DND-41 (cell line): ENCODE measurements at regions not wholly inside any gene's neighbourhood (a gene's known extent, or its start where the extent isn't known, plus 50 kb on each side); places are given as distances from the start of the nearest gene placed in this dataset.

Experiments
- ATAC-seq: fragments of 200-7000 bp; cut with Tn5 transposase; 3 replicates; pipeline ENCODE4 v1.9.1; 2021; ENCODE audit warnings: low read depth; ENCODE audit not compliant: insufficient read depth
- DNase-seq: peaks from one replicate; pipeline ENCODE4 v3.0.0-alpha.2; 2020
- H2AFZ ChIP-seq: 2 replicates; pipeline ENCODE4 v1.6.0; 2012; ENCODE audit warnings: low read depth, low read length
- H3K27ac ChIP-seq: 2 replicates; pipeline ENCODE4 v1.5.1; 2012; ENCODE audit warnings: low read length, inconsistent platforms
- H3K27me3 ChIP-seq: fragments of 200-600 bp; sonication (generic); 2 replicates; pipeline ENCODE4 v1.6.0; 2012; ENCODE audit warnings: low read length, mild to moderate bottlenecking, inconsistent platforms; ENCODE audit not compliant: insufficient read depth, poor library complexity
- H3K36me3 ChIP-seq: 2 replicates; pipeline ENCODE4 v1.5.1; 2012; ENCODE audit warnings: low read length, inconsistent platforms; ENCODE audit not compliant: insufficient read depth
- H3K4me1 ChIP-seq: 2 replicates; pipeline ENCODE4 v1.5.1; 2012; ENCODE audit warnings: mild to moderate bottlenecking, low read length; ENCODE audit not compliant: insufficient read depth
- H3K4me2 ChIP-seq: 2 replicates; pipeline ENCODE4 v1.6.0; 2012; ENCODE audit warnings: mild to moderate bottlenecking, moderate library complexity, low read length, inconsistent platforms; ENCODE audit not compliant: insufficient read depth
- H3K4me3 ChIP-seq, 2 experiments: fragments of 200-600 bp in 1 of 2; shearing (Covaris generic) in 1 of 2; 2 replicates each; pipeline ENCODE4 v1.5.1; 2012 to 2016; ENCODE audit warnings: inconsistent platforms in 2 of 2, low read length in 2 of 2, mild to moderate bottlenecking in 2 of 2, low read depth in 1 of 2, moderate library complexity in 1 of 2
- H3K79me2 ChIP-seq: 2 replicates; pipeline ENCODE4 v1.6.0; 2012; ENCODE audit warnings: low read length, inconsistent platforms; ENCODE audit not compliant: insufficient read depth
- H3K9ac ChIP-seq: 2 replicates; pipeline ENCODE4 v1.6.0; 2012; ENCODE audit warnings: low read depth, mild to moderate bottlenecking, inconsistent platforms, low read length, moderate library complexity
- H3K9me3 ChIP-seq: 2 replicates; pipeline ENCODE4 v1.5.1; 2012; ENCODE audit warnings: low read length, moderate library complexity, mild to moderate bottlenecking, inconsistent platforms; ENCODE audit not compliant: insufficient read depth, severe bottlenecking
- H4K20me1 ChIP-seq: 2 replicates; pipeline ENCODE4 v1.6.0; 2012; ENCODE audit warnings: low read length; ENCODE audit not compliant: insufficient read depth
- EZH2 ChIP-seq: IDR thresholded peaks from 3 replicates; pipeline ENCODE4 v1.6.1; 2012; ENCODE audit warnings: borderline replicate concordance, low read depth, mild to moderate bottlenecking, moderate library complexity, low read length, inconsistent platforms; ENCODE audit not compliant: severe bottlenecking
- TF ChIP-seq, protein P1 (sequence below): IDR thresholded peaks from 2 replicates; pipeline ENCODE4 v1.5.1; 2012; ENCODE audit warnings: borderline replicate concordance, low read length, moderate library complexity, mild to moderate bottlenecking; ENCODE audit not compliant: poor library complexity, severe bottlenecking; ENCODE audit errors: extremely low read depth

GRCh38 chr9:86636519-86636918 is 282.3 kb upstream of the TUT7 start:
- Histone ChIP-seq H3K4me2 (no peak overlapping the region), H3K9ac (no peak overlapping the region), H3K27ac (no peak overlapping the region), H3K27me3 (no peaks in the 10 kb centered on the region), H3K4me3 (no peak overlapping the region), H3K9me3 (no peaks in the 10 kb centered on the region), H4K20me1 (no peaks in the 10 kb centered on the region), H3K4me1 (no peaks in the 10 kb centered on the region), H3K36me3 (no peaks in the 10 kb centered on the region), H3K79me2 (no peaks in the 10 kb centered on the region), H2AFZ (no peak overlapping the region)
- TF ChIP-seq, protein P1, sequence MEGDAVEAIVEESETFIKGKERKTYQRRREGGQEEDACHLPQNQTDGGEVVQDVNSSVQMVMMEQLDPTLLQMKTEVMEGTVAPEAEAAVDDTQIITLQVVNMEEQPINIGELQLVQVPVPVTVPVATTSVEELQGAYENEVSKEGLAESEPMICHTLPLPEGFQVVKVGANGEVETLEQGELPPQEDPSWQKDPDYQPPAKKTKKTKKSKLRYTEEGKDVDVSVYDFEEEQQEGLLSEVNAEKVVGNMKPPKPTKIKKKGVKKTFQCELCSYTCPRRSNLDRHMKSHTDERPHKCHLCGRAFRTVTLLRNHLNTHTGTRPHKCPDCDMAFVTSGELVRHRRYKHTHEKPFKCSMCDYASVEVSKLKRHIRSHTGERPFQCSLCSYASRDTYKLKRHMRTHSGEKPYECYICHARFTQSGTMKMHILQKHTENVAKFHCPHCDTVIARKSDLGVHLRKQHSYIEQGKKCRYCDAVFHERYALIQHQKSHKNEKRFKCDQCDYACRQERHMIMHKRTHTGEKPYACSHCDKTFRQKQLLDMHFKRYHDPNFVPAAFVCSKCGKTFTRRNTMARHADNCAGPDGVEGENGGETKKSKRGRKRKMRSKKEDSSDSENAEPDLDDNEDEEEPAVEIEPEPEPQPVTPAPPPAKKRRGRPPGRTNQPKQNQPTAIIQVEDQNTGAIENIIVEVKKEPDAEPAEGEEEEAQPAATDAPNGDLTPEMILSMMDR = no peak
- no peak for TF ChIP-seq EZH2
- ATAC-seq = no peak
- DNase-seq = no peak

- ATAC-seq = no peak
- Histone ChIP-seq H4K20me1 (no peaks in the 10 kb centered on the region), H3K36me3 (no peaks in the 10 kb centered on the region), H3K27me3 (no peaks in the 10 kb centered on the region), H3K4me1 (no peaks in the 10 kb centered on the region), H3K4me3 (no peak overlapping the region), H3K4me2 (no peak overlapping the region), H3K9me3 (no peaks in the 10 kb centered on the region), H3K9ac (no peak overlapping the region), H3K27ac (no peak overlapping the region), H2AFZ (no peak overlapping the region), H3K79me2 (no peaks in the 10 kb centered on the region)
- TF ChIP-seq, protein P1 = no peak
- TF ChIP-seq EZH2 = no peak
- no peak for DNase-seq
Measured at GRCh38 chr9:86636038-86636437, 281.8 kb upstream of the TUT7 start.

GRCh38 chr9:86634501-86634900 is 280.3 kb upstream of the TUT7 start:
- Histone ChIP-seq H3K9ac (no peak overlapping the region), H3K4me1 (no peaks in the 10 kb centered on the region), H3K27me3 (no peaks in the 10 kb centered on the region), H3K4me3 (no peak overlapping the region), H3K9me3 (no peaks in the 10 kb centered on the region), H3K36me3 (no peaks in the 10 kb centered on the region), H4K20me1 (no peaks in the 10 kb centered on the region), H3K79me2 (no peaks in the 10 kb centered on the region), H3K27ac (no peak overlapping the region), H2AFZ (no peak overlapping the region), H3K4me2 (no peak overlapping the region)
- ATAC-seq (no peak), DNase-seq (no peak)
- TF ChIP-seq, protein P1 = no peak
- TF ChIP-seq EZH2 = no peak

DNA sequence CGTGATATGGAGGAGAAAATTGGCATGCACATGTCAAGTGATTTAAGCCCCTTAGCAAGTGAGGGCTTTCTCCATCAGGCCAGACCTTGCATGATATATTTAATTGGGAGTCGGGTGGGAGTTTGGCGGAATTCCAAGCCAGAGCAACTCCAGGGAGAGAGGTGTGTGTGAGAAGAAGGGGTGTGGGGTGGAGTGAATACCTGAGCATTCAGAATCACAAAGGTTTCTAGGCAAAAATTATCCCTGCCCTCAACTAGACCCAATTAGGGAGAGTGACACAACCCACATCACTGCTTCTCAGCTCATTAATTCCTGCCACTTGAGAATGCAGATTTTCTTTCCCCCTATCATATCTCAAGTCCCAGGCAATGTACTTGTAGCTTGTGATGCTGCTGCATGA is 279.7 kb upstream of the TUT7 start:
- Histone ChIP-seq H2AFZ (no peak overlapping the region), H3K4me3 (no peak overlapping the region), H3K9ac (no peak overlapping the region), H4K20me1 (no peaks in the 10 kb centered on the region), H3K27me3 (no peaks in the 10 kb centered on the region), H3K9me3 (no peaks in the 10 kb centered on the region), H3K4me1 (no peaks in the 10 kb centered on the region), H3K4me2 (no peak overlapping the region), H3K79me2 (no peaks in the 10 kb centered on the region), H3K36me3 (no peaks in the 10 kb centered on the region), H3K27ac (no peak overlapping the region)
- no peak for DNase-seq
- ATAC-seq = no peak
- TF ChIP-seq, protein P1 = no peak
- TF ChIP-seq EZH2 = no peak
